Omental fat pad (tissue), 3 donors: ENCODE measurements at regions not wholly inside any gene's neighbourhood (a gene's known extent, or its start where the extent isn't known, plus 50 kb on each side); places are given as distances from the start of the nearest gene placed in this dataset.

Experiments used
- ATAC-seq: fragments of 150-250 bp; one replicate; pipeline ENCODE4 v1.9.1; 2016; ENCODE audit warnings: mild to moderate bottlenecking, moderate library complexity; ENCODE audit not compliant: low FRiP score
- DNase-seq: peaks from one replicate; pipeline ENCODE4 v3.0.0-alpha.2; 2019; ENCODE audit warnings: low spot score
- TF ChIP-seq, protein P1 (sequence below), 3 donors: fragments of 450-650 bp; IDR thresholded peaks; one replicate each; pipeline ENCODE4 v1.5.1; 2016 to 2017; ENCODE audit warnings: antibody characterized with exemption in 3 of 3, mild to moderate bottlenecking in 3 of 3, moderate library complexity in 2 of 3

DNA sequence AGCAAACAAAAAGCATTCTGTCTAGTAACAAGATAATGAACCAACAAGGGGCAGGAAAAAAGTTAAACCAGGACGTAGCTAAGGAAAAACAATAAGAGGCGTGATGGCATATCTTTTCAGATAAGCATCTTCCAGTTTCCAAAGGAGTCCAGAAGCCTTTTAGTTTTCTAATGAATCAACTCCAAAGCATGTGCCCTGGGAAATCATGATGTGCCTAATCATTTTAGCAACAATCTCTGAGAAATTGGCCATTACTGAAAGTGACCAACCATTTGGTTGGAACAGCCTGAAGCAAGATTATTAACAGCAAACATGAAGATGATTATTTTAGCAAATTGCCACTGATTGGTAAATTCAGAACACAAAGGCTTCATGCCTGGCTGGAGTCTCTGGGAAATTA, 440.9 kb upstream of the MAF start:
- TF ChIP-seq, protein P1, sequence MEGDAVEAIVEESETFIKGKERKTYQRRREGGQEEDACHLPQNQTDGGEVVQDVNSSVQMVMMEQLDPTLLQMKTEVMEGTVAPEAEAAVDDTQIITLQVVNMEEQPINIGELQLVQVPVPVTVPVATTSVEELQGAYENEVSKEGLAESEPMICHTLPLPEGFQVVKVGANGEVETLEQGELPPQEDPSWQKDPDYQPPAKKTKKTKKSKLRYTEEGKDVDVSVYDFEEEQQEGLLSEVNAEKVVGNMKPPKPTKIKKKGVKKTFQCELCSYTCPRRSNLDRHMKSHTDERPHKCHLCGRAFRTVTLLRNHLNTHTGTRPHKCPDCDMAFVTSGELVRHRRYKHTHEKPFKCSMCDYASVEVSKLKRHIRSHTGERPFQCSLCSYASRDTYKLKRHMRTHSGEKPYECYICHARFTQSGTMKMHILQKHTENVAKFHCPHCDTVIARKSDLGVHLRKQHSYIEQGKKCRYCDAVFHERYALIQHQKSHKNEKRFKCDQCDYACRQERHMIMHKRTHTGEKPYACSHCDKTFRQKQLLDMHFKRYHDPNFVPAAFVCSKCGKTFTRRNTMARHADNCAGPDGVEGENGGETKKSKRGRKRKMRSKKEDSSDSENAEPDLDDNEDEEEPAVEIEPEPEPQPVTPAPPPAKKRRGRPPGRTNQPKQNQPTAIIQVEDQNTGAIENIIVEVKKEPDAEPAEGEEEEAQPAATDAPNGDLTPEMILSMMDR (IDR thresholded peaks at IDR 0.05) = no peak
- DNase-seq = no peak
- ATAC-seq = no peak

DNA sequence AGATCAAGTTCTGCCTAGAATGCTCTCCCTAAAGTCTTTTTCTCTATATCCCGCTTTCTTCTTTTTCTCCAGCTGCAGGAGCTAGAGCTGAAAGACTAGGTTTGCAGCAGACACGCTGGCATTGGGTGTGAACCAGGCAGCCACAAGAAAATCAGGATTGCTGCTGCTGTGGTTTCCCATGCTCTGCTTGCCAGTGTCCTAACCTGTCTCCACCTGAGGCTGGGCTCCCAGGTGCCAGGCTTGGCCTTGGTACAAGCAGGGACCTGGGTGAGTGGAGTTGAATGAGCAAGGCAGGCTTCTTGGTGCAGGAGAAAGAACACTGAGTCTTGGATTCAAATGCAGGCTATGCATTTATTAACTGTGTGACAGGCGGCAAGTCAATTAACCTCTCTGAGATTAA, 440.3 kb upstream of the MAF start:
- no peak for ATAC-seq
- TF ChIP-seq, protein P1 (IDR thresholded peaks at IDR 0.05) = no peak
- DNase-seq = no peak

DNA sequence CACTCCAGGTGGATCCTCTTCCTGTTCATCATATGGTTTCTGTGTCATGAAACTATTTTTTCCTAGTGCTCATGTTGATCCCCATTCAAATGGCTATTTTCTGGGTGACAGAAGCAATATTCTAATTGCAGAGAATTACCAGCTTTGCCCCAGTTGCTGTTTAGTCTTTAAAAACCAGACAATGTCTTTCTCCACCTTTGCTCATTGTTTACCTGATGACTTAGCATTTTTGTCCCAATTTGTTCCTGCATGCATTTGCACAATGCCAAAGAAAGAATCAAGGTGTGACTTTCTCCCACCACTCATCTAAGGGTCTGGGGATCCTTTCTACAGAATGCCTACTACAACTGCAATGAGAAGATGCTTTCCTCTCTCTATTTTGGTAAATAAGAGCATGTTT, 439.9 kb upstream of the MAF start:
- DNase-seq (no peak), ATAC-seq (no peak)
- TF ChIP-seq, protein P1 (IDR thresholded peaks at IDR 0.05) = no peak

DNA sequence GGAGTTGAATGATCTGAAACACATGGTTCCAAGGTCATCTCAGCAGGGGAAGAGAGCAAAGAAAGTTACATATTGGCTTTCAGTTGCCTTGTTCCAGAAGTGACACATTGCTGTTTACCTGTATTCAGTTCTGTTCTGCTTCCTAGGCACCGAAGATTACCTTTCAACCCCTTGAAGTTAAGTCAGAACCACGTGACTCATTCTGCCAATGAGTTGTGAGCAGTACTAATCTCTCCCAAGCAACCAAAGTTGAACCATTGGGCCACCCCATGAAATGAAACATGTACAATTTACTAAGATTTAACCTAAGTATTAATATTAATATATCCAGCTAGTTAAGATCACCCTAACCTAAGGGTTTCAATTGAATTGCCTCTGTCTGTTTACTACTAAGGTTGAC, 439.2 kb upstream of the MAF start:
- no peak for DNase-seq
- no peak for ATAC-seq
- TF ChIP-seq, protein P1 (IDR thresholded peaks at IDR 0.05) = no peak

DNA sequence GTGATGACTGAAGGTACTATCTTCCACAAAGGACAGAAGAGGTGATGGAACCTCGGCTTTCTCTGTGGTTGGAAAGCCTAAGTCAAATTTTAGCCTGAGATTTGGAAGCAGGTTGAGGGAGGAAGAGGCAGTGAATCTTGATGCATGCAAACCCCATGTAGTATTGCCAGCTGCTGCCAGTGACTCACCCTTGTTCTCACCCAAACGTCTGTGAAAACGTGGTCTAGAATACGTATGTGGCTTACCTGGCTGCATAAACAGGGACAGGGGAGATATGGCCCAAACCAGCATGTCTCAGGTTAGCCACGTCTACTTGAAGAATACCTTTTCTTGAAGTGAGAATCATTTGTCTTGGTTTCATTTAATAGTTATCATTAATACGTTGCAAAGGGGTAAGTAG, 438.0 kb upstream of the MAF start:
- DNase-seq (no peak), ATAC-seq (no peak)
- TF ChIP-seq, protein P1 (IDR thresholded peaks at IDR 0.05) = no peak

DNA sequence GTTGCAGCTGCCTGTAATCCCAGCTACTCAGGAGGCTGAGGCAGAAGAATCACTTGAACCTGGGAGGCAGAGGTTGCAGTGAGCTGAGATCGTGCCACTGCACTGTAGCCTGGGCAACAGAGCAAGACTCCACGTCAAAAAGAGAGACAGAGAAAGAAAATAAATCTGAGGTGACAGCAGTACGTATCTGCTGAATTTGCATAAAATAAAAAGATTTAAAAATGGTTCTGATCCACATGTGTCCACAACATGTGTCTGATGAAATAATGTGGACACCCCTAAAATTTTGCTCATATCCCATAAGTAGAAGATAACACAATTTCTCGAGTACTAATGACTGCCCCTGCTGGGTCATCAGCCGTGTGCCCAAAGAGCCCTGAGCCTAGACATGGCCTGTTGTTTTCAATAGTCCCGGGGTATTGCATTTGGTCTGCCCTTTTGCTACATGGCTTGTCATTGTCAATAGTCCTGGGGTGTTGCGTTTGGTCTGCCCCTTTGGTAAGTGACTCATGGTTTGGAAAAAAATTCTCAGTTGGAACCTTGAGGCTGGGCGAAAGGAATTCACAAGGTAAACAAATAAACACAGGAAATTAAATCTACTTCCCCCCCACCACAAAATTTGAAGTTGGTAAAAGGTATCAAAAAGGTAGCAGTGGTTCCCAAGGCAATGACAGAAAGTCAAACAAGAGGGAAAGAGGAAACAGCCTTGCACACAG, 434.6 kb upstream of the MAF start:
- DNase-seq (no peak), ATAC-seq (no peak)
- TF ChIP-seq, protein P1 (IDR thresholded peaks at IDR 0.05) = no peak

DNA sequence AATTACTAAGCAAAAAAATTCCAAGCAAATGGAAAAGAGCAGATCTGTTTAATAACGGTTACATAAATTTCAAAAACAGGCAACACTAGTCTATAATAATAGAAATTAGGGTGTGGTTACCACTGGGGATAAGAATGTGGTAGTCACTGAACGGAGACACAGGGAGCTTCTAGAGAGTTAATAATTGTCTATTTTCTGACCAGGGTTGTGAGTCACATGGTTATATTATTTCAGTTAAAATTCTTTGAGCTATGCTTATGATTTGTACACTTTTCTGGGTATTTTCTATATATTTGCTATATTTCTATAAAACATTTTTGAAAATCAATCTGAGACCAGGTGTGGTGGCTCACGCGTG, 433.9 kb upstream of the MAF start:
- TF ChIP-seq, protein P1 (IDR thresholded peaks at IDR 0.05) = no peak
- ATAC-seq = no peak
- no peak for DNase-seq
